GM23248 (cell line): ENCODE measurements at regions not wholly inside any gene's neighbourhood (a gene's known extent, or its start where the extent isn't known, plus 50 kb on each side); places are given as distances from the start of the nearest gene placed in this dataset.

Source experiments
- EZH2 ChIP-seq: fragments of 200-600 bp; sonication (generic); IDR thresholded peaks from 2 replicates; pipeline ENCODE4 v1.6.1; 2018; ENCODE audit warnings: antibody characterized with exemption, mild to moderate bottlenecking; ENCODE audit not compliant: insufficient read depth, poor library complexity, severe bottlenecking
- EZH2phosphoT487 ChIP-seq: fragments of 200-600 bp; sonication (generic); IDR thresholded peaks from 2 replicates; pipeline ENCODE4 v1.6.1; 2018; ENCODE audit warnings: antibody characterized with exemption, moderate library complexity, mild to moderate bottlenecking, low read depth; ENCODE audit not compliant: insufficient read depth

GRCh38 chr9:126173929-126174328 is 152.7 kb upstream of the MVB12B start:
- TF ChIP-seq EZH2 (no peak), EZH2phosphoT487 (no peak)
